DMS 273 (cell line): ENCODE measurements at regions not wholly inside any gene's neighbourhood (a gene's known extent, or its start where the extent isn't known, plus 50 kb on each side); places are given as distances from the start of the nearest gene placed in this dataset.

Source experiments
- DNase-seq: peaks from one replicate; lab custom pipeline; 2025; ENCODE audit not compliant: unreplicated experiment; lab: John Stamatoyannopoulos, UW

GRCh38 chr3:104582092-104582491 lies 784.6 kb upstream of the ALCAM start:
- no peak for DNase-seq

- DNase-seq: no peak
Measured at GRCh38 chr3:104584682-104585081, 782.0 kb upstream of the ALCAM start.

GRCh38 chr3:104586344-104586743 lies 780.4 kb upstream of the ALCAM start:
- no peak for DNase-seq

- DNase-seq: no peak
Measured at GRCh38 chr3:104588442-104588841, 778.3 kb upstream of the ALCAM start.

GRCh38 chr3:104591776-104592175 lies 774.9 kb upstream of the ALCAM start:
- no peak for DNase-seq

GRCh38 chr3:104594491-104594890 lies 772.2 kb upstream of the ALCAM start:
- DNase-seq: no peak

- DNase-seq: no peak
Measured at GRCh38 chr3:104596054-104596453, 770.7 kb upstream of the ALCAM start.

- peak; percentile 72 for DNase-seq
Measured at GRCh38 chr3:104596551-104596950, 770.2 kb upstream of the ALCAM start.

- DNase-seq: peak; percentile 19
Measured at GRCh38 chr3:104598848-104599511, 767.7 kb upstream of the ALCAM start.

- DNase-seq: peak; percentile 3
Measured at GRCh38 chr3:104604326-104605010, 762.2 kb upstream of the ALCAM start.

- DNase-seq: no peak
Measured at GRCh38 chr3:104606812-104607211, 759.9 kb upstream of the ALCAM start.

GRCh38 chr3:104610730-104611652 lies 755.7 kb upstream of the ALCAM start:
- no peak for DNase-seq

GRCh38 chr3:104612218-104612617 lies 754.5 kb upstream of the ALCAM start:
- no peak for DNase-seq

- no peak for DNase-seq
Measured at GRCh38 chr3:104614564-104614963, 752.1 kb upstream of the ALCAM start.

GRCh38 chr3:104628185-104628789 lies 738.4 kb upstream of the ALCAM start:
- peak; percentile 79 for DNase-seq

GRCh38 chr3:104629038-104629437 lies 737.7 kb upstream of the ALCAM start:
- no peak for DNase-seq

GRCh38 chr3:104631254-104631653 lies 735.5 kb upstream of the ALCAM start:
- no peak for DNase-seq

- no peak for DNase-seq
Measured at GRCh38 chr3:104632521-104632920, 734.2 kb upstream of the ALCAM start.

GRCh38 chr3:104632947-104633346 lies 733.8 kb upstream of the ALCAM start:
- DNase-seq: no peak

- DNase-seq: peak; percentile 15
Measured at GRCh38 chr3:104635872-104636580, 730.7 kb upstream of the ALCAM start.

- DNase-seq: peak; percentile 5
Measured at GRCh38 chr3:104642827-104643226, 723.9 kb upstream of the ALCAM start.
